Right renal pelvis (tissue), 4 donors: ENCODE measurements at regions not wholly inside any gene's neighbourhood (a gene's known extent, or its start where the extent isn't known, plus 50 kb on each side); places are given as distances from the start of the nearest gene placed in this dataset.

Source experiments
- DNase-seq, 4 donors: peaks; one replicate each; pipeline ENCODE4 v3.0.0-alpha.2; 2013; ENCODE audit warnings: low read depth in 4 of 4, low spot score in 3 of 4, missing footprints in 1 of 4

- no peak for DNase-seq
These were observed 203.9 kb upstream of the PPFIA2 start for GRCh38 chr12:81963026-81963425.

GRCh38 chr12:81962126-81962856, 203.1 kb upstream of the PPFIA2 start:
- no peak for DNase-seq

GRCh38 chr12:81958406-81958805, 199.3 kb upstream of the PPFIA2 start:
- DNase-seq: no peak

- no peak for DNase-seq
These were observed 198.5 kb upstream of the PPFIA2 start for GRCh38 chr12:81957631-81958030.

- no peak for DNase-seq
These were observed 197.3 kb upstream of the PPFIA2 start for GRCh38 chr12:81956468-81956860.

GRCh38 chr12:81953541-81953940, 194.4 kb upstream of the PPFIA2 start:
- DNase-seq: no peak

- no peak for DNase-seq
These were observed 191.7 kb upstream of the PPFIA2 start for GRCh38 chr12:81950871-81951270.

- no peak for DNase-seq
These were observed 190.7 kb upstream of the PPFIA2 start for GRCh38 chr12:81949841-81950308.

- DNase-seq: no peak
These were observed 190.3 kb upstream of the PPFIA2 start for GRCh38 chr12:81949416-81949815.

GRCh38 chr12:81944886-81945285, 185.7 kb upstream of the PPFIA2 start:
- DNase-seq: no peak

GRCh38 chr12:81942594-81942993, 183.4 kb upstream of the PPFIA2 start:
- DNase-seq: no peak

- DNase-seq: no peak
These were observed 170.9 kb upstream of the PPFIA2 start for GRCh38 chr12:81930037-81930436.

- DNase-seq: no peak
These were observed 137.6 kb upstream of the PPFIA2 start for GRCh38 chr12:81896771-81897170.

- no peak for DNase-seq
These were observed 129.8 kb upstream of the PPFIA2 start for GRCh38 chr12:81888961-81889360.

GRCh38 chr12:81888106-81888740, 129.1 kb upstream of the PPFIA2 start:
- no peak for DNase-seq

GRCh38 chr12:81874586-81874985, 115.4 kb upstream of the PPFIA2 start:
- DNase-seq: no peak

GRCh38 chr12:81874166-81874565, 115.0 kb upstream of the PPFIA2 start:
- DNase-seq: no peak

GRCh38 chr12:81872400-81872799, 113.2 kb upstream of the PPFIA2 start:
- no peak for DNase-seq

GRCh38 chr12:81866081-81866480, 106.9 kb upstream of the PPFIA2 start:
- no peak for DNase-seq

- no peak for DNase-seq
These were observed 104.3 kb upstream of the PPFIA2 start for GRCh38 chr12:81863406-81863805.

GRCh38 chr12:81859521-81859920, 100.4 kb upstream of the PPFIA2 start:
- peak in 1 of 4 donors; percentile 3 for DNase-seq

- no peak for DNase-seq
These were observed 84.4 kb upstream of the PPFIA2 start for GRCh38 chr12:81843599-81843998.
